ENCODE measurements at regions not wholly inside any gene's neighbourhood (a gene's known extent, or its start where the extent isn't known, plus 50 kb on each side); places are given as distances from the start of the nearest gene placed in this dataset.

DNA sequence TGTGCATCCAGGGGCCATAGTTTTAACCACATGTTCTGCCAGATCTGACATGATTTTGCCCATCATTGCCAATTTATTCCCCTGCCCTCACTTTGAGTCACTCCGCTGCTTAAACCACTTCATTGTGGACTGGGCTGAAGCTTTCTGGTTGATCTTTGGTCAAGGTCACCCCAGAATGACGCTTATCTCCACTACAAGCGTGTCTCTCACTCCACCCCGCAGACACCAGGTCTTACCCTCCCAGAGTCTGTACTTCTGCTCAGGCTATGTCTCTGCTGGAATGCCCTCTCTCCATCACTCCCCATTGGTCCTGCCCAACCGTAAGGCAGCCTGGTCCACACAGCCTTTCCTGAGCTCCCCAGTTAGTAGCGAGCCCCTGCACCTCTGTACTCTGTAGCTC, 170.5 kb upstream of the SYT13 start:
- ATAC-seq (ENCODE audit: insufficient read depth, low read depth) (no peak), DNase-seq (no peak)
- Histone ChIP-seq H2AFZ (ENCODE audit: low read depth, low read length) (no peak overlapping the region), H3K79me2 (ENCODE audit: insufficient read depth, low read length) (no peaks in the 10 kb centered on the region), H4K20me1 (ENCODE audit: insufficient read depth, low read length) (no peaks in the 10 kb centered on the region), H3K9ac (ENCODE audit: low read depth, low read length) (no peak overlapping the region), H3K4me1 (ENCODE audit: insufficient read depth, low read length) (no peaks in the 10 kb centered on the region), H3K36me3 (ENCODE audit: insufficient read depth, low read length) (no peaks in the 10 kb centered on the region), H3K4me2 (ENCODE audit: insufficient read depth, low read length) (no peak overlapping the region), H3K4me3 (ENCODE audit: low read depth in 1 of 2, low read length in 2 of 2) (no peak overlapping the region), H3K27me3 (ENCODE audit: insufficient read depth, low read length, poor library complexity) (peaks cover 7% of the 10 kb centered on the region), H3K27ac (ENCODE audit: low read length) (no peak overlapping the region), H3K9me3 (ENCODE audit: insufficient read depth, low read length, severe bottlenecking) (no peaks in the 10 kb centered on the region)
- TF ChIP-seq, protein P1, sequence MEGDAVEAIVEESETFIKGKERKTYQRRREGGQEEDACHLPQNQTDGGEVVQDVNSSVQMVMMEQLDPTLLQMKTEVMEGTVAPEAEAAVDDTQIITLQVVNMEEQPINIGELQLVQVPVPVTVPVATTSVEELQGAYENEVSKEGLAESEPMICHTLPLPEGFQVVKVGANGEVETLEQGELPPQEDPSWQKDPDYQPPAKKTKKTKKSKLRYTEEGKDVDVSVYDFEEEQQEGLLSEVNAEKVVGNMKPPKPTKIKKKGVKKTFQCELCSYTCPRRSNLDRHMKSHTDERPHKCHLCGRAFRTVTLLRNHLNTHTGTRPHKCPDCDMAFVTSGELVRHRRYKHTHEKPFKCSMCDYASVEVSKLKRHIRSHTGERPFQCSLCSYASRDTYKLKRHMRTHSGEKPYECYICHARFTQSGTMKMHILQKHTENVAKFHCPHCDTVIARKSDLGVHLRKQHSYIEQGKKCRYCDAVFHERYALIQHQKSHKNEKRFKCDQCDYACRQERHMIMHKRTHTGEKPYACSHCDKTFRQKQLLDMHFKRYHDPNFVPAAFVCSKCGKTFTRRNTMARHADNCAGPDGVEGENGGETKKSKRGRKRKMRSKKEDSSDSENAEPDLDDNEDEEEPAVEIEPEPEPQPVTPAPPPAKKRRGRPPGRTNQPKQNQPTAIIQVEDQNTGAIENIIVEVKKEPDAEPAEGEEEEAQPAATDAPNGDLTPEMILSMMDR (IDR thresholded peaks at IDR 0.05; ENCODE audit: borderline replicate concordance, extremely low read depth, low read length, poor library complexity, severe bottlenecking): no peak
- TF ChIP-seq EZH2 (IDR thresholded peaks at IDR 0.05; ENCODE audit: borderline replicate concordance, low read depth, low read length, severe bottlenecking): no peak

DNA sequence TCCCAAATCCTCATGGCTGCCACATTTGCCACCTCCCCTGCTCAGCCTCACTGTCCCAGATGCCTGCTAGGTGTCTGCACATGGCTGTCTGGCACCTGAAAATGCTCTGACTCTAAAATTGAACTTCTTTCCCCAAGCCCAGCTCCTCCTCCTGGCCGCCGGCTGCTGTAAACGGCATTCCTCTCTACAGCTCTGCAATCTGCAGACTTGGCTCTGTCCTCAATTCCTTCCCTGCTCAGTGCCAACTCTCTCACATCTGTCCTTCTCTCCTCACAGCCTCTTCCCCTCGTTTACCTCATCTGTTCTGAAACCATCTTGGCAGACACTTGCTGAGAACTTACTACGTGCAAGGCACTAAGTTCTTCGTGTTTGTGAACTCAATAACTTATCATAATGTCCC, 169.4 kb upstream of the SYT13 start:
- TF ChIP-seq, protein P1 (IDR thresholded peaks at IDR 0.05; ENCODE audit: borderline replicate concordance, extremely low read depth, low read length, poor library complexity, severe bottlenecking): no peak
- TF ChIP-seq EZH2 (IDR thresholded peaks at IDR 0.05; ENCODE audit: borderline replicate concordance, low read depth, low read length, severe bottlenecking): no peak
- peaks cover 7% of the 10 kb centered on the region for H3K27me3 ChIP-seq (ENCODE audit: insufficient read depth, low read length, poor library complexity)
- no peaks in the 10 kb centered on the region for H4K20me1 ChIP-seq (ENCODE audit: insufficient read depth, low read length)
- no peaks in the 10 kb centered on the region for H3K9me3 ChIP-seq (ENCODE audit: insufficient read depth, low read length, severe bottlenecking)
- no peak for DNase-seq
- H3K79me2 ChIP-seq (ENCODE audit: insufficient read depth, low read length): no peaks in the 10 kb centered on the region
- no peak for ATAC-seq (ENCODE audit: insufficient read depth, low read depth)
- no peak overlapping the region for H3K4me3 ChIP-seq (ENCODE audit: low read depth in 1 of 2, low read length in 2 of 2)
- H3K9ac ChIP-seq (ENCODE audit: low read depth, low read length): no peak overlapping the region
- no peaks in the 10 kb centered on the region for H3K36me3 ChIP-seq (ENCODE audit: insufficient read depth, low read length)
- H3K4me1 ChIP-seq (ENCODE audit: insufficient read depth, low read length): no peaks in the 10 kb centered on the region
- no peak overlapping the region for H2AFZ ChIP-seq (ENCODE audit: low read depth, low read length)
- no peak overlapping the region for H3K4me2 ChIP-seq (ENCODE audit: insufficient read depth, low read length)
- no peak overlapping the region for H3K27ac ChIP-seq (ENCODE audit: low read length)

DNA sequence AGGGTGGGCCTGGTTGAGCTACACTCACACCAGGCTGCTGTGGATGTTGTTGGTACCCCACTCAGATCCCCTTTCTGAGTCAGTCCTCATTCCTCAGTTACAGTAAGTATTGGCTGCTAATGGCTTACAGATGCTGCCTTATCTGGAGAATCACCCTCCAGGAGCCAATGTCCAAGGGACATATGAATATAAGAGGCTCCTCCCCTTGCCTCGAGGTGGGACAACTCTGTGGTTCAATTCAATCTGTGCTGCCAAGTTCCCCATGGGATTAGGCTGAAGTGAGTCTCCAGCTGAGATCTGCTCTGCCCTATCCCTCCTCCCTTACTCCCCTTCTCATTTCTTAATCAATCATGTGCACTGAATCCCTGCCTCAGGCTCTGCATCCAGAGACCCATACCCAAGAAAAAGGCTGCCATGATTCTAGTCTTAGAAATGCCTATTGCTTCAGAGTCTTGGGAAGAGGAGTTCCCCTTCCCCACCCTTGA, 168.8 kb upstream of the SYT13 start:
- Histone ChIP-seq H3K36me3 (ENCODE audit: insufficient read depth, low read length) (no peaks in the 10 kb centered on the region), H3K9me3 (ENCODE audit: insufficient read depth, low read length, severe bottlenecking) (no peaks in the 10 kb centered on the region), H4K20me1 (ENCODE audit: insufficient read depth, low read length) (no peaks in the 10 kb centered on the region), H3K27me3 (ENCODE audit: insufficient read depth, low read length, poor library complexity) (peaks cover 2% of the 10 kb centered on the region), H3K4me1 (ENCODE audit: insufficient read depth, low read length) (no peaks in the 10 kb centered on the region), H2AFZ (ENCODE audit: low read depth, low read length) (no peak overlapping the region), H3K27ac (ENCODE audit: low read length) (no peak overlapping the region), H3K79me2 (ENCODE audit: insufficient read depth, low read length) (no peaks in the 10 kb centered on the region), H3K9ac (ENCODE audit: low read depth, low read length) (no peak overlapping the region), H3K4me2 (ENCODE audit: insufficient read depth, low read length) (no peak overlapping the region), H3K4me3 (ENCODE audit: low read depth in 1 of 2, low read length in 2 of 2) (no peak overlapping the region)
- TF ChIP-seq EZH2 (IDR thresholded peaks at IDR 0.05; ENCODE audit: borderline replicate concordance, low read depth, low read length, severe bottlenecking): no peak
- TF ChIP-seq, protein P1 (IDR thresholded peaks at IDR 0.05; ENCODE audit: borderline replicate concordance, extremely low read depth, low read length, poor library complexity, severe bottlenecking): no peak
- ATAC-seq (ENCODE audit: insufficient read depth, low read depth) (no peak), DNase-seq (no peak)

DNA sequence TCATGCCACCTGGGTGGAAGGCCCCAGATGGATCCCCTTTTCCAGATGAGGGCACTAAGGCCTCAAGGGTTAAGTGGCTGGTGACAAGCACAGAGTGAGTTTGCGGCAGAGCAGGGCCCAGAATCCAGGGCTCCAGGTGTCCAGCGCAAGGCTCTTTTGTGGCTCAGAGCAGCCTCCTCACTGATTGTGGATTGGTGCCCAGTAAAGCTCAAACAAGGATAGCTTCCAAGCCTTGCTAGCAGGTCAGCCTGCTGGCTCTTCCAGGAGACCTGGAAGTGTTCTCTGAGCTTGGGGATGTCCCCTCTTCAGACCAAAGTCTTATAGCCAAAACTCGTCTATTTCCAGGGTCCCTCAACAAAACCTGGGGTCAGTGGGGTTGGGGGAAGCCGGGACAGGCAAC, 167.6 kb upstream of the SYT13 start:
- H3K9me3 ChIP-seq (ENCODE audit: insufficient read depth, low read length, severe bottlenecking): no peaks in the 10 kb centered on the region
- H3K27me3 ChIP-seq (ENCODE audit: insufficient read depth, low read length, poor library complexity): peaks cover 3% of the 10 kb centered on the region
- DNase-seq (no peak), ATAC-seq (ENCODE audit: insufficient read depth, low read depth) (no peak)
- H4K20me1 ChIP-seq (ENCODE audit: insufficient read depth, low read length): no peaks in the 10 kb centered on the region
- no peak overlapping the region for H2AFZ ChIP-seq (ENCODE audit: low read depth, low read length)
- TF ChIP-seq EZH2 (IDR thresholded peaks at IDR 0.05; ENCODE audit: borderline replicate concordance, low read depth, low read length, severe bottlenecking): no peak
- TF ChIP-seq, protein P1 (IDR thresholded peaks at IDR 0.05; ENCODE audit: borderline replicate concordance, extremely low read depth, low read length, poor library complexity, severe bottlenecking): no peak
- H3K36me3 ChIP-seq (ENCODE audit: insufficient read depth, low read length): no peaks in the 10 kb centered on the region
- H3K4me2 ChIP-seq (ENCODE audit: insufficient read depth, low read length): no peak overlapping the region
- H3K4me3 ChIP-seq (ENCODE audit: low read depth in 1 of 2, low read length in 2 of 2): no peak overlapping the region
- H3K79me2 ChIP-seq (ENCODE audit: insufficient read depth, low read length): no peaks in the 10 kb centered on the region
- no peak overlapping the region for H3K9ac ChIP-seq (ENCODE audit: low read depth, low read length)
- no peak overlapping the region for H3K27ac ChIP-seq (ENCODE audit: low read length)
- no peaks in the 10 kb centered on the region for H3K4me1 ChIP-seq (ENCODE audit: insufficient read depth, low read length)

Data from DND-41 (cell line).